IMR-90 (cell line): ENCODE measurements at regions not wholly inside any gene's neighbourhood (a gene's known extent, or its start where the extent isn't known, plus 50 kb on each side); places are given as distances from the start of the nearest gene placed in this dataset.

Experiments
- ATAC-seq: fragments of 200-7000 bp; cut with Tn5 transposase; 2 replicates; pipeline ENCODE4 v1.9.1; 2020; ENCODE audit warnings: low read depth, mild to moderate bottlenecking, moderate library complexity
- BruUV-seq: library from RNA; stranded (reverse); fragments of 400-500 nt; replicated peaks from 2 replicates; lab custom pipeline; 2021; lab: Mats Ljungman, UMichigan
- CTCF ChIA-PET: fragments of 300-600 bp; formaldehyde crosslinking; extraction: SDS; loops from one replicate; lab custom pipeline; 2021; ENCODE audit warnings: antibody characterized with exemption; lab: Yijun Ruan, JAX
- POLR2A ChIA-PET: fragments of 300-600 bp; sonication (Branson Sonifier 250); formaldehyde crosslinking; loops from one replicate; lab custom pipeline; 2022; ENCODE audit warnings: antibody characterized with exemption; ENCODE audit not compliant: unreplicated experiment; lab: Charles Lee
- DNase-seq: peaks from one replicate; pipeline ENCODE4 v3.0.0; 2013
- H2AFZ ChIP-seq: replicated peaks from 2 replicates; pipeline ENCODE3; 2013; ENCODE audit warnings: low read length, mild to moderate bottlenecking; ENCODE audit not compliant: poor library complexity
- H2AK5ac ChIP-seq: 2 replicates; pipeline ENCODE4 v1.6.1; 2013; ENCODE audit warnings: low read depth, low read length, inconsistent platforms
- H2AK9ac ChIP-seq: replicated peaks from 2 replicates; pipeline ENCODE3; 2013; ENCODE audit warnings: mild to moderate bottlenecking, low read depth, low read length, moderate library complexity; ENCODE audit not compliant: poor library complexity
- H2BK120ac ChIP-seq: 2 replicates; pipeline ENCODE4 v1.6.1; 2013; ENCODE audit warnings: low read depth, low read length, inconsistent platforms
- H2BK15ac ChIP-seq: 3 replicates; pipeline ENCODE4 v1.6.1; 2013; ENCODE audit warnings: low read depth, low read length, inconsistent platforms
- H2BK20ac ChIP-seq: 2 replicates; pipeline ENCODE4 v1.6.1; 2013; ENCODE audit warnings: low read depth, mild to moderate bottlenecking, inconsistent platforms, low read length, moderate library complexity
- H2BK5ac ChIP-seq: 2 replicates; pipeline ENCODE4 v1.6.1; 2013; ENCODE audit warnings: mild to moderate bottlenecking, low read depth, low read length, inconsistent platforms; ENCODE audit not compliant: poor library complexity, severe bottlenecking
- H3K14ac ChIP-seq: replicated peaks from 2 replicates; pipeline ENCODE4 v1.6.1; 2013; ENCODE audit warnings: low read depth, low read length, inconsistent platforms
- H3K18ac ChIP-seq: 2 replicates; pipeline ENCODE4 v1.6.1; 2013; ENCODE audit warnings: low read depth, low read length, control low read depth
- H3K23ac ChIP-seq: 2 replicates; pipeline ENCODE4 v1.6.1; 2013; ENCODE audit warnings: low read depth, low read length, inconsistent platforms
- H3K27ac ChIP-seq: 2 replicates; pipeline ENCODE4 v1.5.1; 2013; ENCODE audit warnings: mild to moderate bottlenecking, control low read depth, low read length; ENCODE audit not compliant: insufficient read depth
- H3K27me3 ChIP-seq: 2 replicates; pipeline ENCODE4 v1.6.1; 2013; ENCODE audit warnings: low read length; ENCODE audit not compliant: control insufficient read depth, insufficient read depth
- H3K36me3 ChIP-seq: 2 replicates; pipeline ENCODE4 v1.6.1; 2013; ENCODE audit warnings: low read length, mixed read lengths; ENCODE audit not compliant: control insufficient read depth, insufficient read depth
- H3K4ac ChIP-seq: 2 replicates; pipeline ENCODE4 v1.6.1; 2013; ENCODE audit warnings: low read depth, low read length, inconsistent platforms
- H3K4me1 ChIP-seq: 2 replicates; pipeline ENCODE4 v1.6.1; 2013; ENCODE audit warnings: low read length, mixed read lengths; ENCODE audit not compliant: control insufficient read depth, insufficient read depth
- H3K4me2 ChIP-seq: 2 replicates; pipeline ENCODE4 v1.6.1; 2013; ENCODE audit warnings: low read depth, mild to moderate bottlenecking, control low read depth, low read length, moderate library complexity
- H3K4me3 ChIP-seq: 2 replicates; pipeline ENCODE4 v1.5.1; 2013; ENCODE audit warnings: low read depth, mild to moderate bottlenecking, control low read depth, low read length, moderate library complexity; ENCODE audit not compliant: insufficient read depth
- H3K56ac ChIP-seq: 2 replicates; pipeline ENCODE4 v1.6.1; 2013; ENCODE audit warnings: low read length, inconsistent platforms; ENCODE audit not compliant: insufficient read depth; ENCODE audit errors: extremely low read depth
- H3K79me1 ChIP-seq, 2 experiments: 2 replicates each; pipeline ENCODE4 v1.6.1; 2013; ENCODE audit warnings: low read length in 2 of 2, inconsistent platforms in 1 of 2, low read depth in 1 of 2
- H3K9ac ChIP-seq: 2 replicates; pipeline ENCODE4 v1.6.1; 2013; ENCODE audit warnings: low read depth, low read length, control low read depth
- H3K9me1 ChIP-seq: 2 replicates; pipeline ENCODE4 v1.6.1; 2013; ENCODE audit warnings: low read length, inconsistent platforms; ENCODE audit not compliant: insufficient read depth
- H3K9me3 ChIP-seq: 2 replicates; pipeline ENCODE4 v1.6.1; 2013; ENCODE audit warnings: low read length; ENCODE audit not compliant: control insufficient read depth, insufficient read depth
- H4K20me1 ChIP-seq: 2 replicates; pipeline ENCODE4 v1.6.1; 2013; ENCODE audit warnings: low read length, inconsistent platforms; ENCODE audit not compliant: insufficient read depth
- H4K5ac ChIP-seq: 2 replicates; pipeline ENCODE4 v1.6.1; 2013; ENCODE audit warnings: mild to moderate bottlenecking, low read depth, low read length, control low read depth
- H4K8ac ChIP-seq, 2 experiments: 2 replicates each; pipeline ENCODE4 v1.6.1; 2013; ENCODE audit warnings: low read depth in 2 of 2, low read length in 2 of 2, control low read depth in 1 of 2, inconsistent platforms in 1 of 2
- H4K91ac ChIP-seq: 2 replicates; pipeline ENCODE4 v1.6.1; 2013; ENCODE audit warnings: low read depth, low read length, inconsistent platforms; ENCODE audit not compliant: insufficient read depth
- CTCF ChIP-seq: conservative IDR thresholded peaks from 2 replicates; pipeline ENCODE4 v1.5.1; 2012; ENCODE audit warnings: mild to moderate bottlenecking, low read depth, low read length, improper control_type of control experiment
- MAFK ChIP-seq: IDR thresholded peaks from 2 replicates; pipeline ENCODE4 v1.6.1; 2012; ENCODE audit warnings: low read depth, low read length, improper control_type of control experiment
- MAZ ChIP-seq: IDR thresholded peaks from 2 replicates; pipeline ENCODE4 v1.6.1; 2012; ENCODE audit warnings: low read depth, mild to moderate bottlenecking, low read length, improper control_type of control experiment, moderate library complexity, borderline replicate concordance
- POLR2A ChIP-seq: IDR thresholded peaks from 2 replicates; pipeline ENCODE4 v1.6.1; 2012; ENCODE audit warnings: mild to moderate bottlenecking, low read depth, low read length
- RAD21 ChIP-seq: IDR thresholded peaks from 2 replicates; pipeline ENCODE4 v1.6.1; 2012; ENCODE audit warnings: low read length, improper control_type of control experiment
- RCOR1 ChIP-seq: IDR thresholded peaks from 2 replicates; pipeline ENCODE4 v1.6.1; 2012; ENCODE audit warnings: mild to moderate bottlenecking, low read length, improper control_type of control experiment; ENCODE audit not compliant: insufficient replicate concordance
- RFX5 ChIP-seq: IDR thresholded peaks from 2 replicates; pipeline ENCODE4 v1.8.0; 2012; ENCODE audit warnings: low read depth, mild to moderate bottlenecking, low read length, moderate library complexity
- WGBS, 2 experiments: methylation state at CpG; one replicate each; pipeline versions ENCODE4 v1.1.5 to v1.1.7; 2013; ENCODE audit warnings: missing lambda C conversion rate in 2 of 2; ENCODE audit not compliant: insufficient read length in 1 of 2; ENCODE audit errors: extremely low coverage in 2 of 2; 5-methylcytosine and 5-hydroxymethylcytosine counted together
- dilution Hi-C: fragments of 300-500 bp; cut with HindIII; formaldehyde crosslinking; loops from one replicate; pipeline ENCODE4 v1.14.3; 2018; ENCODE audit warnings: low sequenced_read_pairs; ENCODE audit not compliant: unreplicated experiment
- in situ Hi-C: fragments of 300-500 bp; cut with MboI; formaldehyde crosslinking; loops from 3 replicates; pipeline ENCODE4 v1.14.3; 2019; ENCODE audit warnings: low sequenced_read_pairs, inconsistent platforms, mixed read lengths
- intact Hi-C: fragments of 100-400 bp; cut with micrococcal nuclease; formaldehyde crosslinking; loops from 2 replicates; pipeline ENCODE4 v1.10.0; 2022
- TF ChIP-seq, protein P1 (sequence below): fragments of 150-350 bp; IDR thresholded peaks from 2 replicates; pipeline ENCODE4 v1.6.1; 2016; ENCODE audit warnings: low read depth, mild to moderate bottlenecking, low read length, moderate library complexity, borderline replicate concordance
- TF ChIP-seq, protein P2 (sequence below): fragments of 150-350 bp; IDR thresholded peaks from 2 replicates; pipeline ENCODE4 v1.6.1; 2017; ENCODE audit warnings: mild to moderate bottlenecking, antibody characterized with exemption, low read length, low read depth

- no peak overlapping the region for H4K5ac ChIP-seq
- no peaks in the 10 kb centered on the region for H3K9me3 ChIP-seq
- no peaks in the 10 kb centered on the region; the same call in 1 of the 2 replicates for H3K9me1 ChIP-seq
- intact Hi-C loops, result loop anchor here (10.0 kb wide), 2 partner anchors 192 to 272 kb away; no protein-coding TSS in a partner anchor
- BruUV-seq, result no TSS peak
- 100% methylated on average over 1 of the region's 3 CpGs; no CpG with 5 or more reads in 1 of the 2 experiments for WGBS, 2 experiments
- no peak overlapping the region for H3K4me2 ChIP-seq
- no peaks in the 10 kb centered on the region for H3K79me1 ChIP-seq
- ChIA-PET CTCF (no interaction called here), POLR2A (no interaction called here)
- H3K18ac ChIP-seq, result no peak overlapping the region
- H2BK5ac ChIP-seq, result no peak overlapping the region
- no peak overlapping the region for H4K91ac ChIP-seq
- H2BK15ac ChIP-seq, result no peak overlapping the region
- H4K8ac ChIP-seq, result no peak overlapping the region
- no peak overlapping the region for H2AK9ac ChIP-seq
- H3K14ac ChIP-seq, result no peak overlapping the region
- H3K56ac ChIP-seq, result no peak overlapping the region
- H3K36me3 ChIP-seq, result no peaks in the 10 kb centered on the region
- DNase-seq (no peak), ATAC-seq (no peak)
- no peak for TF ChIP-seq RFX5
- TF ChIP-seq, protein P1, sequence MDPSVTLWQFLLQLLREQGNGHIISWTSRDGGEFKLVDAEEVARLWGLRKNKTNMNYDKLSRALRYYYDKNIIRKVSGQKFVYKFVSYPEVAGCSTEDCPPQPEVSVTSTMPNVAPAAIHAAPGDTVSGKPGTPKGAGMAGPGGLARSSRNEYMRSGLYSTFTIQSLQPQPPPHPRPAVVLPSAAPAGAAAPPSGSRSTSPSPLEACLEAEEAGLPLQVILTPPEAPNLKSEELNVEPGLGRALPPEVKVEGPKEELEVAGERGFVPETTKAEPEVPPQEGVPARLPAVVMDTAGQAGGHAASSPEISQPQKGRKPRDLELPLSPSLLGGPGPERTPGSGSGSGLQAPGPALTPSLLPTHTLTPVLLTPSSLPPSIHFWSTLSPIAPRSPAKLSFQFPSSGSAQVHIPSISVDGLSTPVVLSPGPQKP, result no peak
- no peak for TF ChIP-seq RCOR1
- TF ChIP-seq MAZ, result no peak
- TF ChIP-seq POLR2A, result no peak
- TF ChIP-seq, protein P2, sequence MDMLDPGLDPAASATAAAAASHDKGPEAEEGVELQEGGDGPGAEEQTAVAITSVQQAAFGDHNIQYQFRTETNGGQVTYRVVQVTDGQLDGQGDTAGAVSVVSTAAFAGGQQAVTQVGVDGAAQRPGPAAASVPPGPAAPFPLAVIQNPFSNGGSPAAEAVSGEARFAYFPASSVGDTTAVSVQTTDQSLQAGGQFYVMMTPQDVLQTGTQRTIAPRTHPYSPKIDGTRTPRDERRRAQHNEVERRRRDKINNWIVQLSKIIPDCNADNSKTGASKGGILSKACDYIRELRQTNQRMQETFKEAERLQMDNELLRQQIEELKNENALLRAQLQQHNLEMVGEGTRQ, result no peak
- no peak for TF ChIP-seq MAFK
- no peak for TF ChIP-seq RAD21
- no peak for TF ChIP-seq CTCF
- H3K27ac ChIP-seq, result no peak overlapping the region
- H2AK5ac ChIP-seq, result no peak overlapping the region
- no peak overlapping the region for H3K9ac ChIP-seq
- H3K4me3 ChIP-seq, result no peak overlapping the region
- in situ Hi-C loops, result no loop called here
- H4K20me1 ChIP-seq, result no peaks in the 10 kb centered on the region
- H2BK120ac ChIP-seq, result no peak overlapping the region
- H3K4ac ChIP-seq, result no peak overlapping the region
- H3K23ac ChIP-seq, result no peak overlapping the region
- dilution Hi-C loops, result no loop called here
- H2BK20ac ChIP-seq, result no peak overlapping the region
- H3K4me1 ChIP-seq, result no peaks in the 10 kb centered on the region
- no peaks in the 10 kb centered on the region for H3K27me3 ChIP-seq
- H2AFZ ChIP-seq, result no peak overlapping the region
These were observed 74.2 kb upstream of the NEK7 start for GRCh38 chr1:198082576-198082975.
